Renal pelvis (tissue), 1 donor: ENCODE measurements at regions not wholly inside any gene's neighbourhood (a gene's known extent, or its start where the extent isn't known, plus 50 kb on each side); places are given as distances from the start of the nearest gene placed in this dataset.
"Not testable (repeated sequence)": the region's sequence is repeated elsewhere in the genome, so short reads cannot be mapped to it uniquely, and the experiment has no call there.

Experiments used
- DNase-seq: peaks from one replicate; pipeline ENCODE4 v3.0.0-alpha.2; 2013

- no peak for DNase-seq
Observed at GRCh38 chr4:84126061-84126787, 372.9 kb downstream of the NKX6-1 start.

- no peak for DNase-seq
Observed at GRCh38 chr4:84110040-84110439, 389.1 kb downstream of the NKX6-1 start.

- DNase-seq, result not testable (repeated sequence)
Observed at GRCh38 chr4:84101653-84102625, 397.2 kb downstream of the NKX6-1 start.

- no peak for DNase-seq
Observed at GRCh38 chr4:84100071-84100470, 399.0 kb downstream of the NKX6-1 start.

- peak; percentile 9 for DNase-seq
Observed at GRCh38 chr4:84099599-84099998, 399.5 kb downstream of the NKX6-1 start.

- DNase-seq, result no peak
Observed at GRCh38 chr4:84091266-84091665, 407.8 kb downstream of the NKX6-1 start.

GRCh38 chr4:84089652-84090437, 409.2 kb downstream of the NKX6-1 start:
- no peak for DNase-seq

GRCh38 chr4:84085986-84086385, 413.1 kb downstream of the NKX6-1 start:
- DNase-seq, result no peak

GRCh38 chr4:84070289-84070688, 428.8 kb downstream of the NKX6-1 start:
- DNase-seq, result peak; percentile 74

- DNase-seq, result no peak
Observed at GRCh38 chr4:84063619-84064018, 435.5 kb downstream of the NKX6-1 start.

- DNase-seq, result no peak
Observed at GRCh38 chr4:84058201-84058600, 440.9 kb downstream of the NKX6-1 start.

- DNase-seq, result no peak
Observed at GRCh38 chr4:84051639-84052038, 447.5 kb downstream of the NKX6-1 start.

GRCh38 chr4:84051089-84051488, 448.0 kb downstream of the NKX6-1 start:
- no peak for DNase-seq

- DNase-seq, result peak; percentile 24
Observed at GRCh38 chr4:84050015-84050414, 449.1 kb downstream of the NKX6-1 start.

- no peak for DNase-seq
Observed at GRCh38 chr4:84046551-84046950, 452.5 kb downstream of the NKX6-1 start.

GRCh38 chr4:84041426-84041825, 457.7 kb downstream of the NKX6-1 start:
- no peak for DNase-seq

- no peak for DNase-seq
Observed at GRCh38 chr4:84035568-84035967, 463.5 kb downstream of the NKX6-1 start.

GRCh38 chr4:84032372-84032771, 466.7 kb downstream of the NKX6-1 start:
- no peak for DNase-seq

- DNase-seq, result no peak
Observed at GRCh38 chr4:84031401-84031800, 467.7 kb downstream of the NKX6-1 start.

- DNase-seq, result no peak
Observed at GRCh38 chr4:84028340-84028739, 470.8 kb downstream of the NKX6-1 start.

- DNase-seq, result no peak
Observed at GRCh38 chr4:84024405-84024804, 474.7 kb downstream of the NKX6-1 start.

- no peak for DNase-seq
Observed at GRCh38 chr4:84022564-84022963, 476.5 kb downstream of the NKX6-1 start.
